KOPT-K1 (cell line): ENCODE measurements at regions not wholly inside any gene's neighbourhood (a gene's known extent, or its start where the extent isn't known, plus 50 kb on each side); places are given as distances from the start of the nearest gene placed in this dataset.
A peak's percentile ranks its signal among the peaks of the same experiment; 100 is the strongest.
"Not testable (repeated sequence)": the region's sequence is repeated elsewhere in the genome, so short reads cannot be mapped to it uniquely, and the experiment has no call there.

Experiments
- H3K27ac ChIP-seq: fragments of 200-600 bp; sonication (generic); 2 replicates; pipeline ENCODE4 v1.5.1; 2016; ENCODE audit warnings: antibody characterized with exemption, mild to moderate bottlenecking, low read depth, low read length; ENCODE audit not compliant: poor library complexity, severe bottlenecking
- H3K36me3 ChIP-seq: fragments of 200-600 bp; sonication (generic); 2 replicates; pipeline ENCODE4 v1.5.1; 2017; ENCODE audit warnings: antibody characterized with exemption, mild to moderate bottlenecking, low read length, moderate library complexity; ENCODE audit not compliant: insufficient read depth
- H3K9me3 ChIP-seq: fragments of 200-600 bp; sonication (generic); 2 replicates; pipeline ENCODE4 v1.5.1; 2017; ENCODE audit warnings: antibody characterized with exemption, low read length, mild to moderate bottlenecking; ENCODE audit not compliant: insufficient read depth, poor library complexity, severe bottlenecking

DNA sequence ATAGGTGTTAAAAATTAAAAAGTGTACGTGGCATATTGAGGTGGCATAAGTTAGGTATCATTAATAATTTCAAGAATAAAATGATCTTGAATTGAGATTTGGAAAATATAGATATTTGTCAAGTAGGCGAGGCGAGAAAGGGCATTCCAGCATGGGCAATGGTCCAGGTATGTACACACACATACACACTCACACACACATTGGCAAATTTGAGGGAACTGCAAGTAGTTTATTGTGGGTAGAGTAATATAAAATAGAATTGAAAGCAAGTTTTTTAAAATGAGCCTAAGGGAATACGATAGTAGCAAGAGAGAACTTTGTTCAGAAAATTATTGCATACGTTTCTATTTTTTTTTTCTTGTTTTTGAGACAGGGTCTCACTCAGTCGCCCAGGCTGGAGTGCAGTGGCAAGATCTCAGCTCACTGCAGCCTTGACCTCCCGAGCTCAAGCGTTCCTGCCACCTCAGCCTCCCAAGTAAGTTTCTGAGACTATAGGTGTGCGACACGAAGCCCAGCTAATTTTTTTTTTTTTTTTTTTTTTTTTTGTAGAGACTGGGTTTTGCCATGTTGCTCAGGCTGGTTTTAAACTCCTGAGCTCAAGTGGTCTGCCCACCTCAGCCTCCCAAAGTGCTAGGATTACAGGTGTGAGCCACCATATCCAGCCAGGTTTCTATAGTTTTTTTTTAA lies 96.7 kb upstream of the SLC39A10 start:
- peak overlapping the region; percentile 98 for H3K27ac ChIP-seq
- H3K9me3 ChIP-seq, result no peaks in the 10 kb centered on the region
- H3K36me3 ChIP-seq, result no peaks in the 10 kb centered on the region

GRCh38 chr2:195559431-195559914 lies 97.6 kb upstream of the SLC39A10 start:
- H3K9me3 ChIP-seq, result no peaks in the 10 kb centered on the region
- no peaks in the 10 kb centered on the region for H3K36me3 ChIP-seq
- H3K27ac ChIP-seq, result peak overlapping the region; percentile 98

DNA sequence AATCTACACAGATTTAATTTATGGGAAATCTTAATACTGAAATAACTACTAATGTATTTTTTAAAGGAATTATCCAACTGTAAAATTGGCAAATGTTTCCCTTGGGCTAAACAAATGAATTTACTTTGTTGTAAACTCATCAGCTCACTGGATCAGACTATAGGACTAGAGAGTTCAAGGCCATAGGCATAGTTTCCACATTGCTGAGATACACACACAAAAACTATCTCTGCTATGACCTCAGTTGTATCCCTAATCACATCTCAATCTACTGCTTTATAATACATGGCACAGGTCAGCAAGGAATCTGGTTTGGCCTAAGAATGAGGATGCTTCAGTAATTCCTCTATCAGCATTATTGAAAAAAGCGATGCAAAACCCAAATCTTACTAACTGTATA lies 101.1 kb upstream of the SLC39A10 start:
- Histone ChIP-seq H3K36me3 (no peaks in the 10 kb centered on the region), H3K9me3 (no peaks in the 10 kb centered on the region), H3K27ac (peak overlapping the region; percentile 98)

- Histone ChIP-seq H3K9me3 (peaks cover 16% of the 10 kb centered on the region), H3K36me3 (no peaks in the 10 kb centered on the region), H3K27ac (peak overlapping the region; percentile 38)
Measured at GRCh38 chr2:195552581-195552980, 104.4 kb upstream of the SLC39A10 start.

- H3K36me3 ChIP-seq, result no peaks in the 10 kb centered on the region
- H3K9me3 ChIP-seq, result peaks cover 31% of the 10 kb centered on the region
Measured at GRCh38 chr2:195548198-195548940, 108.7 kb upstream of the SLC39A10 start.

DNA sequence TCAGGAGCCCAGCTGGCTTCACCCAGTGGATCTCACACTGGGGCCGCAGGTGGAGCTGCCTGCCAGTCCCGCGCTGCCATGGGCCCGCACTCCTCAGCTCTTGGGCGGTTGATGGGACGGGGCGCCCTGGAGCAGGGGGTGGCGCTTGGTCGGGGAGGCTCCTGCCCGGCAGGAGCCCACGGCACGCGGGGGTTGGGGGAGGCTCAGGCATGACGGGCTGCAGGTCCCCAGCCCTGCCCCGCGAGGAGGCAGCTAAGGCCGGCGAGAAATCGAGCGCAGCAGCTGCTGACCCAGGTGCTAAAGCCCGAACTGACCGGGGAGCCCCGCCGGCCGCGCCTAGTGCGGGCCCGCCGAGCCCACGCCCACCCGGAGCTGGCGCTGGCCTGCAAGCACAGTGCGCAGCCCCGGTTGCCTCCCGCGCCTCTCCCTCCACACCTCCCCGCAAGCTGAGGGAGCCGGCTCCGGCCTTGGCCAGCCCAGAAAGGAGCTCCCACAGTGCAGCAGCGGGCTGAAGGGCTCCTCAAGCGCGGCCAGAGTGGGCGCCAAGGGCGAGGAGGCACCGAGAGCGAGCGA lies 109.7 kb upstream of the SLC39A10 start:
- H3K9me3 ChIP-seq, result peaks cover 41% of the 10 kb centered on the region
- H3K36me3 ChIP-seq, H3K27ac ChIP-seq: not testable (repeated sequence)

More at GRCh38 chr2:195548198-195548940, 108.7 kb upstream of the SLC39A10 start:
- H3K27ac ChIP-seq, result no peak overlapping the region

DNA sequence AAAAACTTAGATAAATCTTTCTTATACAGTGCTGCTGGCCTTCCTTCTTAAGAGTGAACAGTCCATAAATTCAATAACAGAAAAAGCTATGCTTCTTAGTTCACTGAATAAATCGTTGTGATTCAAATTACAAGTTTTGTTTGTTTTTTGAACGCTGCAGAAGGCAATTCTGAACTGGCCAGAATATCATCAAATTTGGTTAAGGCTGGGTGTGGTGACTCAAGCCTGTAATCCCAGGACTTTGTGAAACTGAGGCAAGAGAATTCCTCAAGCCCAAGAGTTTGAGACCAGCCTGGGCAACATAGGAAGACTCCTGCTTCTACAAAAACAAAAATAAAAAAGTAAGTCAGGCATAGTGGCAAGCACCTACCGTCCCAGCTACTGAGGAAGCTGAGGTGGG lies 111.2 kb upstream of the SLC39A10 start:
- H3K27ac ChIP-seq, result no peak overlapping the region
- H3K36me3 ChIP-seq, result no peaks in the 10 kb centered on the region
- peaks cover 50% of the 10 kb centered on the region for H3K9me3 ChIP-seq

GRCh38 chr2:195543902-195544894 lies 112.8 kb upstream of the SLC39A10 start:
- Histone ChIP-seq H3K9me3 (peaks cover 50% of the 10 kb centered on the region), H3K36me3 (no peaks in the 10 kb centered on the region), H3K27ac (no peak overlapping the region)

DNA sequence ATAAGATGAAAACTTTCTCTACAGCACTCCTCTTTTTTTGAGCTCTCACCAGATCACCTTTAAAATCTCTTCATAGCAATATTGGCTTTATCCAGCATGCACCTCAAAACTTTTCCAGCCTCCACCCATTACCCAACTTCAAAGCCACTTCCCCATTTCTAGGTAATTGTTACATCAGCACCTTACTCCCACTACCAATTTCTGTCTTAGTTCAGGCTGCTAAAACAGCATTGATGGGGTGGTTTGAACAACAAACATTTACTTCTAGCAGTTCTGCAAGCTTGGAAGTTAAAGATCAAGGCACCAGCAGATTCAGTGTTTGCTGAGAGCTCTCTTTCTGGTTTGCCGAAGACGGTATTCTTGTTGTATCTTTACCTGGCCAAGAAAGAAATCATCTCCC lies 114.0 kb upstream of the SLC39A10 start:
- H3K27ac ChIP-seq, result no peak overlapping the region
- no peaks in the 10 kb centered on the region for H3K36me3 ChIP-seq
- peaks cover 38% of the 10 kb centered on the region for H3K9me3 ChIP-seq

- Histone ChIP-seq H3K27ac (no peak overlapping the region), H3K9me3 (peaks cover 28% of the 10 kb centered on the region), H3K36me3 (no peaks in the 10 kb centered on the region)
Measured at GRCh38 chr2:195542067-195542466, 115.0 kb upstream of the SLC39A10 start.

- Histone ChIP-seq H3K27ac (peak overlapping the region; percentile 97), H3K36me3 (no peaks in the 10 kb centered on the region), H3K9me3 (peaks cover 20% of the 10 kb centered on the region)
Measured at GRCh38 chr2:195538937-195539336, 118.1 kb upstream of the SLC39A10 start.

DNA sequence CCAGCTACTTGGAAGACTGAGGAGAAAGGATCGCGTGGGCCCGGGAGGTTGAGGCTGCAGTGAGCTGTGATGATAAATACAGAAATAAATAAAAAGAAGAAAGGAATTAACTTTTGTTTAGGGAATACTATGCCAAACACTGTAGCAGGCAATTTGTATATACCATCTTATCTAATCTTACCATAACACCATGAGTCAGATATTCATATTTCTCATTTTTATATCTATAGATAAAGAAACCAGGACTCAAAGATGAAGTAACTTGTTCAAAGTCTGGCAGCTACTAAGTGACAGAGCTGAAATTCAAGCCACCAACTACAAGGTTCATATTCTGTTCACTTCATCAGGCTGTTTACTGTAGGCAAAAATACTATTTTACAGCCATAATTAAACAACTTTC lies 119.2 kb upstream of the SLC39A10 start:
- H3K36me3 ChIP-seq, result no peaks in the 10 kb centered on the region
- H3K27ac ChIP-seq, result peak overlapping the region; percentile 97
- peaks cover 14% of the 10 kb centered on the region for H3K9me3 ChIP-seq

DNA sequence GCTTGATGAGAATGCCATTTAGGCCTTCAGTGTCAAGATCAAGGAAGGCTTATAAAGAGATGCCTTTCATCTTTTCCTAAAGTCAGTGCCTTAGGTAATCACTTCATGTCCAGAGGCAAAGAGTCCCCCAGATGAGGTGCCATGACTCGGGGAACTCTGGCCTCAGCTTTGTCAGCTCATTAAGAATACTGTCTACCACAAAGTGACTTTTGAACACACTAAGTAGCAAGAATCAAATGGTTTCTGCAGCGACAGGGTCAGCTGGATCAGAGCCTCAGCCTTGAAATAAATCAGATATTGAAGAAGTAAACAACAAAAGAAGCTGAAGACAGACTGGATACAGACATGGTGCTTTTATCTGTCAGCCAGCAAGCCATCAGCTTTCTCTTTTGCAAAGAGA lies 120.1 kb upstream of the SLC39A10 start:
- peak overlapping the region; percentile 97 for H3K27ac ChIP-seq
- peaks cover 4% of the 10 kb centered on the region for H3K9me3 ChIP-seq
- no peaks in the 10 kb centered on the region for H3K36me3 ChIP-seq

- peak overlapping the region; percentile 97 for H3K27ac ChIP-seq
- H3K9me3 ChIP-seq, result no peaks in the 10 kb centered on the region
- no peaks in the 10 kb centered on the region for H3K36me3 ChIP-seq
Measured at GRCh38 chr2:195535911-195536522, 121.0 kb upstream of the SLC39A10 start.
